H9 (cell line): ENCODE measurements at regions not wholly inside any gene's neighbourhood (a gene's known extent, or its start where the extent isn't known, plus 50 kb on each side); places are given as distances from the start of the nearest gene placed in this dataset.

ENCODE experiments used
- DNase-seq: peaks from one replicate; pipeline ENCODE4 v3.0.0-alpha.2; 2017
- H2AFZ ChIP-seq: one replicate; pipeline ENCODE4 v1.6.1; 2013; ENCODE audit warnings: mild to moderate bottlenecking, low read length, control low read depth, moderate library complexity
- H2AK5ac ChIP-seq: 2 replicates; pipeline ENCODE4 v1.6.1; 2013; ENCODE audit warnings: low read length, control low read depth, mixed read lengths; ENCODE audit not compliant: insufficient read length
- H2BK120ac ChIP-seq: one replicate; pipeline ENCODE4 v1.6.1; 2013; ENCODE audit warnings: low read depth, mild to moderate bottlenecking, low read length, control low read depth, inconsistent platforms; ENCODE audit not compliant: poor library complexity, severe bottlenecking
- H2BK12ac ChIP-seq: 2 replicates; pipeline ENCODE4 v1.6.1; 2013; ENCODE audit warnings: low read length, control low read depth, mixed read lengths, low read depth; ENCODE audit not compliant: insufficient read length
- H2BK15ac ChIP-seq: 2 replicates; pipeline ENCODE4 v1.6.1; 2013; ENCODE audit warnings: low read depth, low read length, control low read depth
- H2BK20ac ChIP-seq: one replicate; pipeline ENCODE4 v1.6.1; 2013; ENCODE audit warnings: low read depth, mild to moderate bottlenecking, low read length, control low read depth, inconsistent platforms; ENCODE audit not compliant: poor library complexity, severe bottlenecking
- H2BK5ac ChIP-seq: 2 replicates; pipeline ENCODE4 v1.6.1; 2013; ENCODE audit warnings: low read length, control low read depth, mixed read lengths; ENCODE audit not compliant: insufficient read length
- H3K14ac ChIP-seq: 2 replicates; pipeline ENCODE4 v1.6.1; 2013; ENCODE audit warnings: low read length, control low read depth; ENCODE audit not compliant: insufficient read depth
- H3K18ac ChIP-seq: 2 replicates; pipeline ENCODE4 v1.6.1; 2013; ENCODE audit warnings: low read depth, mild to moderate bottlenecking, mixed read lengths, low read length, control low read depth; ENCODE audit not compliant: insufficient read length
- H3K23ac ChIP-seq: 2 replicates; pipeline ENCODE4 v1.6.1; 2013; ENCODE audit warnings: low read length, control low read depth, mixed read lengths, low read depth; ENCODE audit not compliant: insufficient read length
- H3K23me2 ChIP-seq: 2 replicates; pipeline ENCODE4 v1.6.1; 2013; ENCODE audit warnings: low read depth, mild to moderate bottlenecking, mixed read lengths, low read length, control low read depth; ENCODE audit not compliant: insufficient read length, poor library complexity, severe bottlenecking
- H3K27ac ChIP-seq: 2 replicates; pipeline ENCODE4 v1.5.1; 2013; ENCODE audit warnings: low read length, control low read depth, mixed read lengths, low read depth; ENCODE audit not compliant: insufficient read length
- H3K27me3 ChIP-seq: 2 replicates; pipeline ENCODE4 v1.6.1; 2013; ENCODE audit warnings: low read length, control low read depth, inconsistent platforms; ENCODE audit not compliant: insufficient read depth
- H3K4ac ChIP-seq: 2 replicates; pipeline ENCODE4 v1.6.1; 2013; ENCODE audit warnings: low read depth, mild to moderate bottlenecking, control low read depth, inconsistent platforms, low read length, moderate library complexity
- H3K4me1 ChIP-seq: 2 replicates; pipeline ENCODE4 v1.6.1; 2013; ENCODE audit warnings: low read length, control low read depth, inconsistent platforms; ENCODE audit not compliant: insufficient read depth
- H3K4me2 ChIP-seq: 2 replicates; pipeline ENCODE4 v1.6.1; 2013; ENCODE audit warnings: low read length, control low read depth, mixed read lengths; ENCODE audit not compliant: insufficient read length, insufficient read depth
- H3K56ac ChIP-seq: 2 replicates; pipeline ENCODE4 v1.6.1; 2013; ENCODE audit warnings: low read depth, mild to moderate bottlenecking, mixed read lengths, low read length, control low read depth; ENCODE audit not compliant: insufficient read length
- H3K79me1 ChIP-seq: 2 replicates; pipeline ENCODE4 v1.6.1; 2013; ENCODE audit warnings: low read depth, mild to moderate bottlenecking, moderate library complexity, low read length, control low read depth, inconsistent platforms; ENCODE audit not compliant: insufficient read depth, poor library complexity, severe bottlenecking
- H3K79me2 ChIP-seq: 2 replicates; pipeline ENCODE4 v1.6.1; 2013; ENCODE audit warnings: low read length, control low read depth, inconsistent platforms; ENCODE audit not compliant: insufficient read depth
- H3K9ac ChIP-seq: 2 replicates; pipeline ENCODE4 v1.6.1; 2013; ENCODE audit warnings: low read length, control low read depth, mixed read lengths; ENCODE audit not compliant: insufficient read length; ENCODE audit errors: extremely low read depth
- H3K9me3 ChIP-seq: one replicate; pipeline ENCODE4 v1.6.1; 2013; ENCODE audit warnings: low read depth, low read length, inconsistent platforms; ENCODE audit not compliant: control insufficient read depth
- H3T11ph ChIP-seq: one replicate; pipeline ENCODE4 v1.6.1; 2013; ENCODE audit warnings: mild to moderate bottlenecking, low read length, control low read depth, inconsistent platforms
- H4K20me1 ChIP-seq: one replicate; pipeline ENCODE4 v1.6.1; 2013; ENCODE audit not compliant: control insufficient read depth, insufficient read length, insufficient read depth
- H4K5ac ChIP-seq: 2 replicates; pipeline ENCODE4 v1.6.1; 2013; ENCODE audit warnings: low read depth, mild to moderate bottlenecking, mixed read lengths, low read length, control low read depth; ENCODE audit not compliant: insufficient read length
- H4K8ac ChIP-seq: replicated peaks from 2 replicates; pipeline ENCODE4 v1.6.1; 2013; ENCODE audit warnings: low read length, control low read depth, mixed read lengths, low read depth; ENCODE audit not compliant: insufficient read length
- H4K91ac ChIP-seq: 2 replicates; pipeline ENCODE4 v1.6.1; 2013; ENCODE audit warnings: low read depth, mild to moderate bottlenecking, moderate library complexity, mixed read lengths, low read length, control low read depth; ENCODE audit not compliant: insufficient read length
- H3K27ac Mint-ChIP-seq, 3 experiments: 2 replicates in 2 of 3; 3 replicates in 1 of 3; pipeline ENCODE4 v1.8.0; 2020 to 2021; ENCODE audit warnings: mixed read lengths in 3 of 3, mild to moderate bottlenecking in 1 of 3, moderate library complexity in 1 of 3
- H3K27me3 Mint-ChIP-seq: 2 replicates; pipeline ENCODE4 v1.8.0; 2021; ENCODE audit warnings: low read depth, mild to moderate bottlenecking, moderate library complexity, mixed read lengths
- H3K36me3 Mint-ChIP-seq, 3 experiments: 2 replicates in 2 of 3; 3 replicates in 1 of 3; pipeline ENCODE4 v1.8.0; 2020 to 2021; ENCODE audit warnings: low read depth in 3 of 3, mixed read lengths in 3 of 3; ENCODE audit not compliant: insufficient read depth in 1 of 3
- H3K4me1 Mint-ChIP-seq, 2 experiments: 2 replicates each; pipeline ENCODE4 v1.8.0; 2020; ENCODE audit warnings: mixed read lengths in 2 of 2
- H3K4me3 Mint-ChIP-seq, 2 experiments: 2 replicates in 1 of 2; 3 replicates in 1 of 2; pipeline ENCODE4 v1.8.0; 2020 to 2021; ENCODE audit warnings: mild to moderate bottlenecking in 2 of 2, mixed read lengths in 2 of 2, moderate library complexity in 1 of 2
- H3K9me3 Mint-ChIP-seq, 2 experiments: 2 replicates in 1 of 2; 3 replicates in 1 of 2; pipeline ENCODE4 v1.8.0; 2020; ENCODE audit warnings: mild to moderate bottlenecking in 2 of 2, mixed read lengths in 2 of 2, moderate library complexity in 1 of 2
- WGBS: extraction: QIAGEN DNeasy Blood & Tissue Kit; methylation state at CpG from one replicate; pipeline ENCODE4 v1.1.7; 2013; ENCODE audit warnings: missing lambda C conversion rate, low lambda C conversion rate, mixed read lengths; ENCODE audit not compliant: insufficient read length; ENCODE audit errors: extremely low coverage; 5-methylcytosine and 5-hydroxymethylcytosine counted together
- TF ChIP-seq, protein P1 (sequence below): fragments of 200-600 bp; sonication (generic); conservative IDR thresholded peaks from 3 replicates; pipeline ENCODE4 v1.8.0; 2021; ENCODE audit warnings: antibody characterized with exemption, mild to moderate bottlenecking

DNA sequence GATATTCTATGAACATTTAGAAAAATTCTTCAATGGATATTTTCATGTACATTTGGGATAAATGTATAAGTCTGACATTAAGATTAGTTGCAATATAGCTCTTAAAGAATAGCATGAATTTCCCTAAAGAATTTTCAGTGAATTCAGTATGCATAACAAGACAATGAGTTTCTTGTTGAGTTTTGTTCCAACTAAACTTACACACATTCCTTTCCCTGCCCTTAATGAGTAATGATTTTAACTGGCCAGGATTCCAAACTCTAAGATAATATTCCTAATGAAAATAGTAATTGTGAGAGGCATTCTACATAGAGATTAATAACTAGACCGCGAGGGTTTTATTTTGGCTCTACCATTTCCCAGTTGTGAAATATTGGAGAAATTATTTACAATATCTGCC is 390.3 kb upstream of the GALNT5 start:
- Histone ChIP-seq H3K18ac (no peak overlapping the region), H2AK5ac (no peak overlapping the region), H3K79me1 (no peaks in the 10 kb centered on the region), H2BK12ac (no peak overlapping the region), H3K4me2 (no peak overlapping the region), H4K20me1 (no peaks in the 10 kb centered on the region), H3K23ac (no peak overlapping the region), H3K4ac (no peak overlapping the region), H2BK20ac (no peak overlapping the region), H2BK15ac (no peak overlapping the region), H3K4me1 (no peaks in the 10 kb centered on the region), H2AFZ (no peak overlapping the region), H2BK5ac (no peak overlapping the region), H3K27ac (no peak overlapping the region), H3K9ac (no peak overlapping the region), H3T11ph (no peak overlapping the region), H3K14ac (no peak overlapping the region), H3K27me3 (no peaks in the 10 kb centered on the region), H3K79me2 (no peaks in the 10 kb centered on the region), H3K9me3 (no peaks in the 10 kb centered on the region), H4K91ac (no peak overlapping the region), H2BK120ac (no peak overlapping the region), H4K8ac (no peak overlapping the region), H3K23me2 (no peaks in the 10 kb centered on the region), H4K5ac (no peak overlapping the region), H3K56ac (no peak overlapping the region)
- WGBS, result no CpG with 5 or more reads among the region's 2 CpGs
- DNase-seq, result no peak
- Mint-ChIP-seq H3K27ac (no peak overlapping the region), H3K9me3 (no peaks in the 10 kb centered on the region), H3K36me3 (peaks cover 0 to 1% (median 0%) of the 10 kb centered on the region in 3 experiments; a peak in 1 of 7 replicates), H3K4me3 (no peak overlapping the region), H3K4me1 (peaks cover 2 to 5% of the 10 kb centered on the region in 2 experiments; a peak in 1 of 4 replicates), H3K27me3 (no peaks in the 10 kb centered on the region)
- TF ChIP-seq, protein P1, sequence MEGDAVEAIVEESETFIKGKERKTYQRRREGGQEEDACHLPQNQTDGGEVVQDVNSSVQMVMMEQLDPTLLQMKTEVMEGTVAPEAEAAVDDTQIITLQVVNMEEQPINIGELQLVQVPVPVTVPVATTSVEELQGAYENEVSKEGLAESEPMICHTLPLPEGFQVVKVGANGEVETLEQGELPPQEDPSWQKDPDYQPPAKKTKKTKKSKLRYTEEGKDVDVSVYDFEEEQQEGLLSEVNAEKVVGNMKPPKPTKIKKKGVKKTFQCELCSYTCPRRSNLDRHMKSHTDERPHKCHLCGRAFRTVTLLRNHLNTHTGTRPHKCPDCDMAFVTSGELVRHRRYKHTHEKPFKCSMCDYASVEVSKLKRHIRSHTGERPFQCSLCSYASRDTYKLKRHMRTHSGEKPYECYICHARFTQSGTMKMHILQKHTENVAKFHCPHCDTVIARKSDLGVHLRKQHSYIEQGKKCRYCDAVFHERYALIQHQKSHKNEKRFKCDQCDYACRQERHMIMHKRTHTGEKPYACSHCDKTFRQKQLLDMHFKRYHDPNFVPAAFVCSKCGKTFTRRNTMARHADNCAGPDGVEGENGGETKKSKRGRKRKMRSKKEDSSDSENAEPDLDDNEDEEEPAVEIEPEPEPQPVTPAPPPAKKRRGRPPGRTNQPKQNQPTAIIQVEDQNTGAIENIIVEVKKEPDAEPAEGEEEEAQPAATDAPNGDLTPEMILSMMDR, result no peak
